ENCODE measurements at regions not wholly inside any gene's neighbourhood (a gene's known extent, or its start where the extent isn't known, plus 50 kb on each side); places are given as distances from the start of the nearest gene placed in this dataset.

DNA sequence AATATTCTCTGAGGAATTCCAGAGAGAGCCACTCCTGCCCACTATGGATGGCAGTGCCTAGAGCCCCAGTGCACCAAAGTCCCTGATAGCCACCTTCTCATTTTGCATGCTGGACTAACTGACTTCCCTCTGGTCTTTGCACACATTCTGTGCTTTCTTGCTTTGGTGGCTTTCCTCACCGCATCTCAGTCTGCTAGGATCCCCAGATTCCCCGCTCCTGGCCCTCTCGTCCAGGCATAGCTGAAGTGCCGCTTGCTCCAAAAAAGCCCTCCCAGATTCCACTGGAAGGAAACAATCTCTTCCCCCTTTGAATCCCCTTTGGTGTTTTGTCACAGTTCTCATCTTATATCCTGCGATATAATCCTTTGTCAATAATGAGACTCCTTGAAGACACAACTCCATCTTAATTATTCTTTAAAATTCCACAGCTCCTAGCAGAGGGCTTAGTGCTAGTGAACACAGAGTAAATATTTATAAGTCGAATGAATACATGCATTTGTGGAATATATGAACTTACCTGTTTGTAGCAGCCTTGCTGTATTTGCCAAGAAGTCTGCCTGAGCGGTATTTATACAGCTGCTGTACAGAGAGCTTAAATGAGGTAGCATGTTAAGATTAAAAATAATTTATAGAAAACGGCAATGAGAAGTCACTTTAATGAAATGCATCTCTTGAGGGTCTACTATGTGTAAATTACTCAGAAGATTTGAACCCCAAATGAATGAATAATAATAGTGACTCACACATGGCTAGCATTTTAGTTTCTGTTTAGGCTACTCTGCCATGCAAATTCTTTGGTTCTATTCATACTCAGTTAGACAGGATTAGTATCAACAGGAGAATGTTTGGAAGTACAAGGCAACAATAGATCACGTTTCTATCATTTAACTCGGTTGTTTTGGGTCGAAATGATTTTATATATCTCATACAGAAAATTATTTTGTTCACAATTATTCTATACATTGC, 421.9 kb upstream of the TENM3 start:
- TF ChIP-seq, protein P1, sequence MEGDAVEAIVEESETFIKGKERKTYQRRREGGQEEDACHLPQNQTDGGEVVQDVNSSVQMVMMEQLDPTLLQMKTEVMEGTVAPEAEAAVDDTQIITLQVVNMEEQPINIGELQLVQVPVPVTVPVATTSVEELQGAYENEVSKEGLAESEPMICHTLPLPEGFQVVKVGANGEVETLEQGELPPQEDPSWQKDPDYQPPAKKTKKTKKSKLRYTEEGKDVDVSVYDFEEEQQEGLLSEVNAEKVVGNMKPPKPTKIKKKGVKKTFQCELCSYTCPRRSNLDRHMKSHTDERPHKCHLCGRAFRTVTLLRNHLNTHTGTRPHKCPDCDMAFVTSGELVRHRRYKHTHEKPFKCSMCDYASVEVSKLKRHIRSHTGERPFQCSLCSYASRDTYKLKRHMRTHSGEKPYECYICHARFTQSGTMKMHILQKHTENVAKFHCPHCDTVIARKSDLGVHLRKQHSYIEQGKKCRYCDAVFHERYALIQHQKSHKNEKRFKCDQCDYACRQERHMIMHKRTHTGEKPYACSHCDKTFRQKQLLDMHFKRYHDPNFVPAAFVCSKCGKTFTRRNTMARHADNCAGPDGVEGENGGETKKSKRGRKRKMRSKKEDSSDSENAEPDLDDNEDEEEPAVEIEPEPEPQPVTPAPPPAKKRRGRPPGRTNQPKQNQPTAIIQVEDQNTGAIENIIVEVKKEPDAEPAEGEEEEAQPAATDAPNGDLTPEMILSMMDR (conservative IDR thresholded peaks at IDR 0.05; ENCODE audit: low read length) = no peak
- H3K4me3 ChIP-seq (ENCODE audit: low read length) = no peak overlapping the region
- peak; percentile 27 for DNase-seq (ENCODE audit: low read depth)

DNA sequence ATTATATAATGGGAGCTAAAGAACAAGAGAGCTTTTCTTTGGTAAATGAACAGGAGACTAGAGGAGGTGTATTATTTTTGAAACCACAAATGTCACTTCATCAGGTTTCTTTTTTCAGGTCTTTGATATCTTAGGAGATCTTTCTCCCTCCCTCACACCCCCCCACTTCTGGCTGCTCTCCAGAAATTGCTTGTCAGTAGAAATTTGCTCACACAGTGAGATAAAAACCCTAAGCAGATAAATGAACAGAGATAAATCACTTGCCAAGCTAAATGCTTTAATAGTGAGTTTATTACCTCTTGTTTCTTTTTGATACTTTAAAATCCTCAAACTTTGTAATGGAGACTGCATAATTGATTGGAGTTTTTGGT, 421.2 kb upstream of the TENM3 start:
- DNase-seq (ENCODE audit: low read depth) = no peak

DNA sequence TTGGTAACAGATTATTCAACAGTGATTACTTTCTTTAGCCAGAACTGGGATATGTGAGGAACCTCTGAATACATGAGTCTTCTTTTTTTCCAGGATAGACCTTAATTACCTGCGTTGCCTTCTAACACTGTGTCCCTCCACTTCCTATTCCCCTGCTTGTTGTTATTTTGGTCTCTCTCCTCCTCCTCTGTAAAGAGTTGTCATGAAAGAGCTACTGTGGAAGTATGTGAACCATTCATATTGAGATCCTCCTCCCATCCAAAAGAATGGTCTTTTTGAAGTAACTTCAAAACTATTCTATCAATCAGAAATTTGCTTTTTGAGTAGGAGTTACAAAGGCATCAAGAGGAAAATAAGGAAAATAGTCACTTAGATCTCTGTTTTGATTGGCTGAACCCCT, 420.0 kb upstream of the TENM3 start:
- TF ChIP-seq, protein P1 (conservative IDR thresholded peaks at IDR 0.05; ENCODE audit: low read length) = no peak
- H3K4me3 ChIP-seq (ENCODE audit: low read length) = no peak overlapping the region
- DNase-seq (ENCODE audit: low read depth) = no peak

More for the DNA sequence above, 421.2 kb upstream of the TENM3 start:
- H3K4me3 ChIP-seq (ENCODE audit: low read length) = no peak overlapping the region
- TF ChIP-seq, protein P1 (conservative IDR thresholded peaks at IDR 0.05; ENCODE audit: low read length) = no peak

DNA sequence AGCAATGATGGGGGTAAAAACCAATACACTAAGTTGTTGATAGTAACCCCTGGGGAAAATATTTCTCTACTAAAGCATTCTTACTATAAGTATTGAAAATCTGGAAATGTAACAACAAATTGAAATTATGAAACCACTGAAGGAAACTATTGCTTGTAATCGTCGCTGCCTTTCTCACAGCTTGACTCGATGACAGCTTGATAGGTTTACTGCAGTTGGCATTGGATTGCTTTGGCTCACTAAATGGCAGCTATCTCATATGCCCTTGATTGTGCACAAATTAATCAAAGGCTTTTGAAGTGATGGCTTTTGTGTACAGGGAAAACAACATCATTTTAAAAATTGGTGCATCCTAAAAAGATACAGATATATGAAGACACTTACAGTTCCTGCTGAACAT, 419.6 kb upstream of the TENM3 start:
- DNase-seq (ENCODE audit: low read depth) = no peak
- TF ChIP-seq, protein P1 (conservative IDR thresholded peaks at IDR 0.05; ENCODE audit: low read length) = no peak

DNA sequence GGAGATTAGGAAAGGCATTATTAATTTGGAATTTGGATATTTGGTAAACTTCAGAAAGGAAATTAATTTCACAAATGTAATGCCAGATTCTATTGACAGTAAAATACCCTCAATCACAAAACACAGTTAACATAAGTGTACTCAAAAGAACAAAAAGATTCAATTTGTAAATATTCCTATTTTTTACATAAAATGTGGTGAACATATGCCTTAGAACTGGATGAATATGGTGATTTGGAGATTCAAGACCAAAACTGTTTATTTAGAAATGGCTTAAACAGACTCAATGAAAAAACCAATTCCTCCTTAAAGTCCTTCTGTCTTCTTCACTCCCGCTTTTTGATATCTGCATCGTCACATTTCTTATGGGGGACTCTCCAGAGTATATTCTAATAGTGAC, 417.6 kb upstream of the TENM3 start:
- DNase-seq (ENCODE audit: low read depth) = no peak
- TF ChIP-seq, protein P1 (conservative IDR thresholded peaks at IDR 0.05; ENCODE audit: low read length) = no peak
- no peak overlapping the region for H3K4me3 ChIP-seq (ENCODE audit: low read length)

More for the DNA sequence above, 419.6 kb upstream of the TENM3 start:
- no peak overlapping the region for H3K4me3 ChIP-seq (ENCODE audit: low read length)

DNA sequence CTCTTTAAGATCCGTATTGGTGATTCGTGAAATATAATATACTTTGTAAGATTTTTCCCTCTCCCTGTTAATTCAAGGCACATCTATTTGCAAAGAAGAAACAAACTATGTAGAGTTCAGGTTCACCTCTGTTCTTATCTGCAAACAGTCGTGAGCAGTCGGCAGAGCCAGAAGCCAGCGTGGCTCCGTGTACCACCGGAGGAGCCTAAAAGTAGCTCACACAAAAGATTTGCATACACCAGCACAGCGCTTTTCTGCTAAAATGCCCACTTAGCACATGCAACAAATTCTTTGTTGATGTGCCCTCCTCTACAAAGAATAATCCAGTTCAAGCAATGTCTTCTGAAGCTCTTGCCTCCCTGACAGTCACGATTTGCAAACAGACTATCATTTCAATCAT, 416.0 kb upstream of the TENM3 start:
- TF ChIP-seq, protein P1 (conservative IDR thresholded peaks at IDR 0.05; ENCODE audit: low read length) = no peak
- no peak for DNase-seq (ENCODE audit: low read depth)
- no peak overlapping the region for H3K4me3 ChIP-seq (ENCODE audit: low read length)
